Breast epithelium (tissue), 3 donors: ENCODE measurements at regions not wholly inside any gene's neighbourhood (a gene's known extent, or its start where the extent isn't known, plus 50 kb on each side); places are given as distances from the start of the nearest gene placed in this dataset.

Experiments
- CTCF ChIP-seq, 3 donors: fragments of 450-650 bp; IDR thresholded peaks; one replicate each; pipeline ENCODE4 v1.5.1; 2016 to 2017; ENCODE audit warnings: antibody characterized with exemption in 3 of 3, mild to moderate bottlenecking in 3 of 3, moderate library complexity in 3 of 3
- POLR2A ChIP-seq: fragments of 450-650 bp; IDR thresholded peaks from one replicate; pipeline ENCODE4 v1.6.1; 2016; ENCODE audit warnings: antibody characterized with exemption, mild to moderate bottlenecking, moderate library complexity

- TF ChIP-seq CTCF (IDR thresholded peaks at IDR 0.05), result no peak
- no peak for TF ChIP-seq POLR2A
Observed at GRCh38 chr9:119963258-119963797, 594.1 kb upstream of the BRINP1 start.
